ENCODE measurements at regions not wholly inside any gene's neighbourhood (a gene's known extent, or its start where the extent isn't known, plus 50 kb on each side); places are given as distances from the start of the nearest gene placed in this dataset.

GRCh38 chr11:116373104-116373944 is 399.5 kb downstream of the BUD13 start:
- no peak overlapping the region for H2AFZ ChIP-seq (ENCODE audit: low read length)

GRCh38 chr11:116371146-116371545 is 401.6 kb downstream of the BUD13 start:
- in situ Hi-C loops (cut with HindIII; ENCODE audit: extremely low pct_ligation_motif_present, low pct_unique_long_range_greater_than_20kb) (no loop called here), intact Hi-C loops (cut with micrococcal nuclease; ENCODE audit: unreplicated experiment) (no loop called here)
- Histone ChIP-seq H3K4me1 (ENCODE audit: insufficient read depth, low read length) (peaks cover 41% of the 10 kb centered on the region), H2AFZ (ENCODE audit: low read length) (no peak overlapping the region), H3K79me2 (ENCODE audit: insufficient read depth, low read length) (no peaks in the 10 kb centered on the region), H4K20me1 (ENCODE audit: insufficient read depth, low read length) (no peaks in the 10 kb centered on the region), H3K27ac (ENCODE audit: extremely low read length, insufficient read depth, low read length) (no peak overlapping the region), H3K4me3 (replicated peaks in 1 of 3; ENCODE audit: insufficient read depth in 1 of 3, low read depth in 2 of 3, low read length in 3 of 3) (no peak overlapping the region), H3K9ac (ENCODE audit: insufficient read depth, low read depth, low read length) (no peak overlapping the region), H3K4me2 (ENCODE audit: low read depth, low read length) (no peak overlapping the region), H3K36me3 (replicated peaks in 1 of 2; ENCODE audit: control insufficient read depth in 1 of 2, insufficient read depth in 2 of 2, low read length in 2 of 2) (no peaks in the 10 kb centered on the region), H3K9me3 (ENCODE audit: low read length) (no peaks in the 10 kb centered on the region), H3K27me3 (ENCODE audit: control insufficient read depth in 1 of 2, insufficient read depth in 2 of 2, low read length in 2 of 2) (no peaks in the 10 kb centered on the region)
- CTCF ChIA-PET (ENCODE audit: low intra/inter-chr PET ratio, low total read pairs), result no interaction called here
- FAIRE-seq (no peak), DNase-seq (ENCODE audit: low spot score) (no peak), ATAC-seq (no peak)
- POLR2A ChIA-PET, result no interaction called here
- 49% methylated on average over 3 of the region's 3 CpGs for WGBS (ENCODE audit: low lambda C conversion rate)
- no TSS peak for BruUV-seq (replicated peaks)
- no peak for TF ChIP-seq KAT7 (CRISPR knock-in tag; IDR thresholded peaks at IDR 0.05; ENCODE audit: borderline replicate concordance)
- TF ChIP-seq ZSCAN9 (CRISPR knock-in tag; IDR thresholded peaks at IDR 0.05; ENCODE audit: borderline replicate concordance), result no peak
- no peak for TF ChIP-seq ZNF720 (CRISPR knock-in tag; IDR thresholded peaks at IDR 0.05)
- TF ChIP-seq KDM5B (CRISPR knock-in tag; IDR thresholded peaks at IDR 0.05; ENCODE audit: borderline replicate concordance), result no peak
- no peak for TF ChIP-seq ZFP62 (CRISPR knock-in tag; IDR thresholded peaks at IDR 0.05)
- TF ChIP-seq JUNB (CRISPR knock-in tag; IDR thresholded peaks at IDR 0.05; ENCODE audit: borderline replicate concordance), result no peak
- TF ChIP-seq FLYWCH1 (CRISPR knock-in tag; IDR thresholded peaks at IDR 0.05), result no peak
- TF ChIP-seq ELF3 (CRISPR knock-in tag; IDR thresholded peaks at IDR 0.05), result no peak
- TF ChIP-seq ADNP (CRISPR knock-in tag; IDR thresholded peaks at IDR 0.05), result no peak
- no peak for TF ChIP-seq KDM1A (CRISPR knock-in tag; IDR thresholded peaks at IDR 0.05)
- TF ChIP-seq CHD4 (IDR thresholded peaks at IDR 0.05; ENCODE audit: borderline replicate concordance, low read length), result no peak
- TF ChIP-seq SNAPC5 (CRISPR knock-in tag; IDR thresholded peaks at IDR 0.05; ENCODE audit: borderline replicate concordance), result no peak

More at GRCh38 chr11:116373104-116373944, 399.5 kb downstream of the BUD13 start:
- no peaks in the 10 kb centered on the region for H3K27me3 ChIP-seq (ENCODE audit: control insufficient read depth in 1 of 2, insufficient read depth in 2 of 2, low read length in 2 of 2)
- H3K27ac ChIP-seq (ENCODE audit: extremely low read length, insufficient read depth, low read length), result no peak overlapping the region
- POLR2A ChIA-PET, result no interaction called here
- BruUV-seq (replicated peaks), result no TSS peak
- H3K9ac ChIP-seq (ENCODE audit: insufficient read depth, low read depth, low read length), result no peak overlapping the region
- H3K79me2 ChIP-seq (ENCODE audit: insufficient read depth, low read length), result no peaks in the 10 kb centered on the region
- DNase-seq (ENCODE audit: low spot score) (no peak), FAIRE-seq (no peak), ATAC-seq (no peak)
- H3K4me1 ChIP-seq (ENCODE audit: insufficient read depth, low read length), result peaks cover 38% of the 10 kb centered on the region
- TF ChIP-seq ZNF264 (CRISPR knock-in tag; IDR thresholded peaks at IDR 0.05) (no peak), ZNF740 (CRISPR knock-in tag; IDR thresholded peaks at IDR 0.05) (no peak), RBAK (CRISPR knock-in tag; IDR thresholded peaks at IDR 0.05) (no peak), SP4 (CRISPR knock-in tag; IDR thresholded peaks at IDR 0.05) (no peak), ZNF577 (CRISPR knock-in tag; IDR thresholded peaks at IDR 0.05; ENCODE audit: borderline replicate concordance, low read depth) (no peak), KDM2A (CRISPR knock-in tag; IDR thresholded peaks at IDR 0.05; ENCODE audit: borderline replicate concordance, low read depth) (no peak), BHLHE40 (IDR thresholded peaks at IDR 0.05; ENCODE audit: low read length) (no peak)
- TF ChIP-seq, protein P1, sequence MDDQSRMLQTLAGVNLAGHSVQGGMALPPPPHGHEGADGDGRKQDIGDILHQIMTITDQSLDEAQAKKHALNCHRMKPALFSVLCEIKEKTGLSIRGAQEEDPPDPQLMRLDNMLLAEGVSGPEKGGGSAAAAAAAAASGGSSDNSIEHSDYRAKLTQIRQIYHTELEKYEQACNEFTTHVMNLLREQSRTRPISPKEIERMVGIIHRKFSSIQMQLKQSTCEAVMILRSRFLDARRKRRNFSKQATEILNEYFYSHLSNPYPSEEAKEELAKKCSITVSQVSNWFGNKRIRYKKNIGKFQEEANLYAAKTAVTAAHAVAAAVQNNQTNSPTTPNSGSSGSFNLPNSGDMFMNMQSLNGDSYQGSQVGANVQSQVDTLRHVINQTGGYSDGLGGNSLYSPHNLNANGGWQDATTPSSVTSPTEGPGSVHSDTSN (CRISPR knock-in tag; IDR thresholded peaks at IDR 0.05; ENCODE audit: borderline replicate concordance), result no peak
- H3K36me3 ChIP-seq (replicated peaks in 1 of 2; ENCODE audit: control insufficient read depth in 1 of 2, insufficient read depth in 2 of 2, low read length in 2 of 2), result no peaks in the 10 kb centered on the region
- no peaks in the 10 kb centered on the region for H4K20me1 ChIP-seq (ENCODE audit: insufficient read depth, low read length)
- H3K4me2 ChIP-seq (ENCODE audit: low read depth, low read length), result no peak overlapping the region
- CTCF ChIA-PET (ENCODE audit: low intra/inter-chr PET ratio, low total read pairs), result no interaction called here
- in situ Hi-C loops (cut with HindIII; ENCODE audit: extremely low pct_ligation_motif_present, low pct_unique_long_range_greater_than_20kb) (no loop called here), intact Hi-C loops (cut with micrococcal nuclease; ENCODE audit: unreplicated experiment) (no loop called here)
- H3K4me3 ChIP-seq (replicated peaks in 1 of 3; ENCODE audit: insufficient read depth in 1 of 3, low read depth in 2 of 3, low read length in 3 of 3), result no peak overlapping the region
- H3K9me3 ChIP-seq (ENCODE audit: low read length), result no peaks in the 10 kb centered on the region
- 67% methylated on average over 6 of the region's 10 CpGs for WGBS (ENCODE audit: low lambda C conversion rate)

All from HepG2 (cell line).